Activated naive CD4-positive, alpha-beta T cell treated with anti-CD3 and anti-CD28 coated beads, Interleukin-2, amount 50 U/mL, for 16 hours (primary cell): ENCODE measurements at regions not wholly inside any gene's neighbourhood (a gene's known extent, or its start where the extent isn't known, plus 50 kb on each side); places are given as distances from the start of the nearest gene placed in this dataset.

Source experiments
- DNase-seq: peaks from one replicate; pipeline ENCODE4 v3.0.0-alpha.2; 2020

GRCh38 chr4:18291981-18292380 lies 270.4 kb upstream of the LCORL start:
- no peak for DNase-seq

GRCh38 chr4:18291256-18291655 lies 269.7 kb upstream of the LCORL start:
- no peak for DNase-seq

DNA sequence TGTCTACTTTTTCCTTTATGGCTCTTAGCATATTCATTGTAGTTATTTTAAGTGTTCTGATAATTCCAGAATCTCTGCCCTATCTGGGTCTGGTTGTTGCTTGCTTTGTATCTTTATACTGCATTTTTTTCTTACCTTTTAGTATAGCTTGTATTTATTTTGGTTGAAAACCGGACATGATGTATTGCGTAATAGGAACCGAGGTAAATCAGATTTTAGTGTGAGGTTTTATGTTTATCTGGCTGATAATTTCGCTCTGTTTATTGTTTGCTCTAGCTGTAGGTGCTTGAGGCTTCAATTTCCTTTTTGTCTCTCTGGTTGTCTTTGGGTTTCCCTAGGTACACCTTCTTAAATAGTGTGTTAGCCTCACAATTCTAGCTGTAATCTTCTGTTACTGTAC lies 263.8 kb upstream of the LCORL start:
- DNase-seq: no peak

- no peak for DNase-seq
Observed at GRCh38 chr4:18278244-18278643, 256.7 kb upstream of the LCORL start.

- DNase-seq: no peak
Observed at GRCh38 chr4:18262832-18263231, 241.3 kb upstream of the LCORL start.

DNA sequence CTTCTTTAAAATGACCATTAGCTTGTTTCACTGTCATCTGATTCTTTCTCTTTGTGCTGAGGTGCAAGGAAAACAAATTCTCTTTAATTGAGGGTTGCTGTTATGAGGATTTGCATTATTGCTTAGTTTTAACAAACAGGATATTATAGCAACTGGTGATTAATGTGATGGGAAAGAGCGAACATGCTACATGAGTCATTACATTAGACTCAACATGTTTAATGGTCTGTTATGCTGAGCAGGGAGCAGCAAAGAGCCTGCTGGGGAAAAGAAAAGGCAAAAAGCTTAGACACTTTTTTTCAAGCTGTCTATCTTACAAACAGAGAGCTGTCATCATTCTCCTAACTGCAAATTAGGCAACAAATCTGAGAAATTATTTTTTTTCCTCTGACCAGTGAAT lies 230.5 kb upstream of the LCORL start:
- DNase-seq: no peak

GRCh38 chr4:18250564-18250963 lies 229.0 kb upstream of the LCORL start:
- no peak for DNase-seq

GRCh38 chr4:18248611-18249010 lies 227.1 kb upstream of the LCORL start:
- no peak for DNase-seq

- DNase-seq: no peak
Observed at GRCh38 chr4:18247189-18247588, 225.6 kb upstream of the LCORL start.

DNA sequence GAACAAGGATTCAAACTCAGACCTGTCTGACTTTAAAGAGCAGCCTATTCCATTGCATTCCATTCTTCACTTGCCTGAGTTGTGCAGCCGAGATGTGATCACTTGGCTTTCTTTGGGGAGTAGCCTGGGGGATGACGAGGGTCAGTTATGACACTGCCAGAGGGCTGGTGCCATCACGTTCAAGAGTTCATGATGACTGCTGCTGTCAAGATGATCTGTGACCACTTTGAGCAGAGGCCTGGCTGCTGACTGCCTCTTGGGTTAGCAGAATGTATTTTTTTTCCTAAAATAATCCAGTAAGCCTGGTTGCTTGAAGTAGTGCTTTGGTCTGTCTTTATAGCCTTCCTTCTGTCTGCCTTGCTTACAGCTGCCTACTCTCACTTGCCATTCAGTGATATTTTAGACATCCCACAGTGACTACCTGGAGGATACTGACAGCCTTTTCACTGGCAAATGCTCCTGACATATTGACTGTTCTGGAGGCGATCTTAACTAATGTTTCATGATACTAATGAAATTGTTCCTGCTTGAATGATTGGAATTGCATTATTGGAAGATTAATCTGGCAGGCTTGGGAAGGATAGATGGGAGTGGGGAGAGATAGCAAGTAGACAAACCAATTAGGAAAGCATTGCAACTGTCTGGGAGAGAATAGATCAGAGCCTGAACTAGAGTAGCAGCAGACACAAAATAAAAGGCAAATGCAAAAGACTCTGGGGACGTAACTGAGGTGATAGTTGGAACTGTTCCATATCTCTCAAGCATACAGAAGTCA lies 221.6 kb upstream of the LCORL start:
- no peak for DNase-seq

DNA sequence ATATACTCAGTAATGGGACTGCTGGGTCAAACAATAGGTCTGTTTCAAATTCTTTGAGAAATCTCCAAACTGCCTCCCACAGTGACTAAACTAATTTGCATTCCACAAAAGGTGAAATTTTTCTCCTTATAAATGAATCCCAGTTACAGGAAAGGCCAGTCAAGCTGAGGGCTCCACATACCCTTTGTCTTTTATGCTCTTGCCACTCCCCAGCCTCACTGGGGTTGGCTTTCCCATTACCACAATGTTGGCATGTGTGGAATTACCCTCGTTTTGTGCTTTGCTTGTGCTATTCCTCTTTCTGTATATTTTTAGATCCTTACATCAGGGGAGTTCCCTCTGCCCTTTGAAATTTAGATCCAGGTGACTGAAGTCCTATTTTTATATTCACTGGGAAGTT lies 220.2 kb upstream of the LCORL start:
- no peak for DNase-seq

DNA sequence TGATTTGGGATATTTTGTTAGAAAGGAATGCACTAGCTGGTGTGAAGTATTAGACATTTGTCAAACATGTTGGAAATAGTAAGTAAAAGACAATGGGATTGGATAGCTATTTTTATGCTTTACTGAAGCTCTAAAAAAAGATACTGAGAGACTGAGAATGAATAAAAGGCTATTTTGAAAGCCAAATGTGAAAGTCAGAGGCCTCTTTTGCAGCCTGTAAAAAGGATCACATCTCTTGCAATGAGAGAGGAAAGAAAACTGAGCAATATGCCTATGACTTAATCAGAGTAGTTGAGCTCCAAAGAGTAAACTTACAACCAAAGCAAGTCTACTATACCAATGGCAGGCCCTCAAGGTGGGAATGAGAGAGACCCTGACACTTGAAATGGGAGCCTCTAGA lies 212.6 kb upstream of the LCORL start:
- no peak for DNase-seq

DNA sequence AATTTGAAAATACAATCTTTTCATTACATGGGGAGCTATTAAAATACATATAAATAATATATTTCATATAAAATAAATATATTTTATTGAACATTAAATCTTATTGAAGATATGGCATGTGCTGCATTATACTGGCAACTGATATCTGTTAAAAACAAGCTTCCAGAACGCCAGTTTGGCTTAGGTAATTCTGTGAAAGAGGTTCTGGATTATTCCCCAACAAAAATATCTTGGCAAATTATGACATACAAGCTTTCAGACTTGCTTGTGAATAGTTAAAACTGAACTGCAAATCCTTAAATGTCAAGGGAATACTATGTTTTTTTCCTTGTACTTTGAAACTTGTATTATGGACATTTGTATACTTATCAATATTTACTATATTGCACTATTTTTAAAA lies 210.2 kb upstream of the LCORL start:
- DNase-seq: no peak

DNA sequence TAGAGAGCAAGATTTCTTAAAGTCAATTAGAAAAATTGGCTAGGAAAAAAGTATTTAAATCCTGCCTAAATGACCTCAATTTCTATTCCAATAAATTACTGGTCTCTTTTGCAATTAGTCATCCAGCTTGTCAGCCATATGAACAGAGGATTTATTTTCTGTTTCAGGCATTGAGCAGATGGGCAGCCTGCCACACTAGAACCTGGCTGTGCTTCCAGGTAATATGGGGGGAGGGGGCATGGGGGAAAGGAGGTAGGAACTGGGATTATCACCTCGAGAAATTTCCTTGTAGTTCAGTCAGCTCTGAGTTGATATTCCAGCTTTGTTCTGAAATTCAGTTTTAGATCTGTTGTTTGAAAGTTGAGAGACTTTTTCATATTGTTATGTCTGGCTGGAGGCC lies 206.3 kb upstream of the LCORL start:
- no peak for DNase-seq

DNA sequence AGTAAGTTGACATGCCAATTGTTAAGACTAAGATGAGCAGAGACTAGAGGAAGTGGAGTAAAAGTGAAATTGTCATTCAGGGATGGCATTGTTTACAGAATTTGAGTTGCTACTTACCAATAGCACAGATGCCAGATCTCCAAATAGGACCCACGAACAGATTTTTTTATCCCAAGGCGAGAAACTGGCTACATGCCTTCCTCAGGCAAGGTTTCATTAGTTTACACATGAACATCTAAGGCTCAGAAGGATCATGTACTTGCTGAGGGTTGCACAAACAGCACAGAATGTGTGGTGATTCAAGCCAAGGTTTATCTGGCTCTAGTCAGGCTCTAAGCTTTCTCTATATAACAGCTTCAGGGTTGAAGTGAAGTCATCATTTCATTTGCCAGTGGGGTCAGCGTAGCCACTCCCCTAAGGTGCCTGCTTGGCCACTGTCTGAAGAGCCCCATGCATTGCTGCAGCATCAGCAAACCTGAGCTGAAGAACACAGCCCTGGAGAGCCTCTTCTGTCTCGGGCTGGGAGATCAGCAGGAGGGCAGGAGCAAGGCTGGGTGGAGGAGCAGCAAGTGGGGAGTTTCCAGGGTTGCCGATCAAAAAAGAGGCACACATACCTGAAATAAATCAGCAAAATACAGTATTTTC lies 193.0 kb upstream of the LCORL start:
- DNase-seq: no peak

DNA sequence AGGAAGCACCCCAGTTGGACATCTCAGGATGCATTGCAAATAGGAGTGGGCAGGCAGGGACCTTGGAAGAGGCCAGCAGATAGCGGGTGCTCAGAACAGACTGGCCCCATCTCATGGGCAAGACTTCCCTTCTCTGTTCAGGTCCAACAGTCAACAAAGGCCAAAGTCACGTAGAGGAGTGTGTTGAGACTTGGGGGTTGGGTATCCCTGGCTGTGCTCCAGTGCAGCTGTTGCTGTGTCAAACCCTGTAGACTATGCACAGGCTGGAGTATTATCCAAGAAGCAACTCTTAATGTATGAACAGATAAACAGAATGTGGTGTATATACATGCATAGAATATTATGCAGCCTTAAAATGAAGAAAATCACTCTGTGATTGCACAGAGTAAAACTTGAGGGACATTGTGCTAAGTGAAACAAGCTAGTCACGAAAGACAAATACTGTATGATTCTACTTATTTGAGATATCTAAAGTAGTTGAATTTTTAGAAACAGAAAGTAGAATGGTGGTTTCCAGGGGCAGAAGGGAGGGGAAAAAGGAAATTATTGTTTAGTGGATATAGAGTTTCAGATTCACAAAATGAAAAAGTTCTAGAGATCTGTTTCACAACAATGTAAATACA lies 192.1 kb upstream of the LCORL start:
- no peak for DNase-seq

DNA sequence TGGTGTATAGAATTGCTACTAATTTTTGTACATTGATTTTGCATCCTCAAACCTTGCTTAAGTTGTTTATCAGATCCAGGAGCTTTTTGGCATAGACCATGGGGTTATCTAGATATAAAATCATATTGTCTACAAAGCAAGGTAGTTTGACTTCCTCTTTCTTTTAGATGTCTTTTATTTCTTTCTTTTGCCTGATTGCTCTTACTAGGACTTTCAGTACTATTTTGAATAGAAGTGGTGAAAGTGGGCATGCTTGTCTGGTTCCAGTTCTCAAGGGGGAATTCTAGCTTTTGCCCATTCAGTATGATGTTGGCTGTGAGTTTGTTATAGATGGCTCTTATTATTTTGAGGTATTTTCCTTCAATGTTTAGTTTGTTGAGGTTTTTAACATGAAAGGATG lies 187.9 kb upstream of the LCORL start:
- DNase-seq: no peak

GRCh38 chr4:18203966-18204365 lies 182.4 kb upstream of the LCORL start:
- DNase-seq: no peak

DNA sequence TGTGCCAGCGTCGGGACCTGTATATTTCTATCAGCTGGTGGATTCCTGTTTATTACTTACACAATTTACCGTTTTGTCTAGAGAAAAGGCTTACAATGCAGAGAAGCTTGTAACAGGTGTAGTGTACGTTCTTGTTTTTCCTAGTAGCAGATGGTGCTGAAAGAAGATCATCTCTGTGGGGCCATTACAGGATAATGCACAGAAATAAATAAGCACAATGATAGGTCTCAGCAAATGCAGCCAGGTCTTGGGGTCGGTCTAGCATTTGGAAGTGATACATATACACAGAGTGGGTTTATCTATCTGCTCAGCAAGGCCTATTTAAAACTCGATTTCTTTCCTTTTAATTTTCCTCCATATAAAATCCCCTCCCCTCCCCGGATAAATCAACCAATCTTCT lies 180.9 kb upstream of the LCORL start:
- no peak for DNase-seq

- DNase-seq: no peak
Observed at GRCh38 chr4:18201885-18202284, 180.3 kb upstream of the LCORL start.

DNA sequence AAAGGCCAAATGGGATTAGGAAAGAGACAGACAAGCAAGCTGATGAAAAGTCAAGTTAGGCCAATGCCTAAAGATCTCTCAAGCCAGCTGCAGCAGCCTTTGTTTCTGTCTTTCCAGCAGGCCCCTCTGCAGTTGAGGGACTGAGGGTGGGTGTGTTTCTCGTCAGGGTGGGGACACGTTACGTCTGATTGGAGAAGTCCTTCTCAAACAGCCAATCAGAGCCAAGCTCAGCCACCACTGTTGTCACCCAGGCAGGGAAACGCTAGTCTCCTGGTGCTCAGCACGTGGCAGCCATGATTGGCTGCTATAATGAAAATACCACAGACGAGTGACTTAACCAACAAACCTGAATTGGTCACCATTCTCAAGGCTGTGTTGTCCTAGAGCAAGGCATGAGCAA lies 177.1 kb upstream of the LCORL start:
- no peak for DNase-seq

DNA sequence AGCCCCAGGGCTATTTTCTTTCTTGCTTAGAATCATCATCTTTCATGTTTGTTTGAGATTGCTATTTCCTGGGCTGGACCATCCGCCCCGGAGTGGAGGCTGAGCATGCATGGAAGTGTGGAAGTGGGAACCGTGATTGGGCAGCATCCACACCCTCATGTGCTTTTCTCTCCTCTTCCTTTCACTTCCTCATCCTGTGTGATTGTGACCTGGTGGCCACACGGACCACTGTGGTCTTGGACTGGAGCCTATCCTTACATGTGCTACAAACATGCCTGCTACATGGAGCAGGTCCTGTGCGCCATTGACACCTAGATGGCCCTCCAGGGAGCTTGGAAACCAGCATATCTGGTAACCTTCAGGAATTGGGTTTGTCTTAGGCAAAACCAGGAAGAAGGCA lies 175.9 kb upstream of the LCORL start:
- no peak for DNase-seq

- no peak for DNase-seq
Observed at GRCh38 chr4:18194278-18194677, 172.7 kb upstream of the LCORL start.

- DNase-seq: no peak
Observed at GRCh38 chr4:18192901-18193300, 171.3 kb upstream of the LCORL start.

DNA sequence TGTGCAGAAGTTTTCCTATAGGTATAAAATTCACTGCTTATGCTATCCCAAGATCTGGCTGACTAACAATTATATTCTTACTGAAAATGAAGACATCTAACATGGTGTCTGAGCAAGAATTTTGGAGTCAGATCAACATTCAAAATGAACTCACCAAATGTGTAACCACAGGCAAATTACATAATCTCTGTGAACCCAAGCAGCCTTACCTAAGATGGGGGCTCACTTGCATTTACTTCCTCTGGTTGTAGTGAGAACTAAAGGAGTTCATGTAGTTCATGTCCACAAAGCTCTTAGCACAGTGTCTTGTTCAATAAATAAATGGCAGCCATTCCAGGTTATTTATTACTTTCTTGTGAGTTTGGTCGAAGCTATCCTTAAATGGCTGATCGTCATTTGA lies 163.9 kb upstream of the LCORL start:
- no peak for DNase-seq
